Gastrocnemius medialis (tissue), 4 donors: ENCODE measurements at regions not wholly inside any gene's neighbourhood (a gene's known extent, or its start where the extent isn't known, plus 50 kb on each side); places are given as distances from the start of the nearest gene placed in this dataset.

Experiments
- ATAC-seq, 2 donors: fragments of 150-250 bp; one replicate each; pipeline ENCODE4 v1.9.1; 2016
- DNase-seq, 2 donors: peaks; one replicate each; pipeline ENCODE4 v3.0.0-alpha.2; 2019
- H3K27ac ChIP-seq, 4 donors: fragments of 200-600 bp; sonication (generic); 1 replicate in 1 of 4; 2 replicates in 3 of 4; pipeline ENCODE4 v1.5.1; 2016 to 2018; ENCODE audit warnings: mild to moderate bottlenecking in 2 of 4, moderate library complexity in 1 of 4
- H3K27me3 ChIP-seq, 3 donors: fragments of 200-600 bp; sonication (generic) in 2 of 3; 1 replicate in 1 of 3; 2 replicates in 2 of 3; pipeline versions ENCODE4 v1.5.1 to v1.6.0; 2016 to 2019; ENCODE audit warnings: mild to moderate bottlenecking in 1 of 3, moderate library complexity in 1 of 3
- H3K36me3 ChIP-seq, 2 donors: fragments of 200-600 bp; sonication (generic) in 1 of 2; one replicate each; pipeline ENCODE4 v1.5.1; 2017 to 2018
- H3K4me1 ChIP-seq, 2 donors: fragments of 200-600 bp; sonication (generic) in 1 of 2; one replicate each; pipeline ENCODE4 v1.5.1; 2016 to 2017; ENCODE audit warnings: mild to moderate bottlenecking in 2 of 2
- H3K4me3 ChIP-seq, 4 donors: fragments of 200-600 bp; sonication (generic) in 3 of 4; 1 replicate in 1 of 4; 2 replicates in 3 of 4; pipeline ENCODE4 v1.5.1; 2016 to 2019; ENCODE audit warnings: mild to moderate bottlenecking in 2 of 4
- H3K9me3 ChIP-seq, 3 donors: fragments of 200-600 bp; sonication (generic) in 2 of 3; 1 replicate in 1 of 3; 2 replicates in 2 of 3; pipeline ENCODE4 v1.5.1; 2016 to 2019
- CTCF ChIP-seq, 5 experiments: fragments of 450-650 bp in 3 of 5; fragments of 200-600 bp in 2 of 5; sonication (generic) in 2 of 5; IDR thresholded peaks in 4 of 5; conservative IDR thresholded peaks in 1 of 5; 1 replicate in 4 of 5; 2 replicates in 1 of 5; pipeline ENCODE4 v1.5.1; 2016 to 2019; ENCODE audit warnings: antibody characterized with exemption in 5 of 5, mild to moderate bottlenecking in 3 of 5, moderate library complexity in 3 of 5
- POLR2A ChIP-seq, 2 donors: fragments of 450-650 bp; IDR thresholded peaks; one replicate each; pipeline ENCODE4 v1.6.1; 2017; ENCODE audit warnings: antibody characterized with exemption in 2 of 2, mild to moderate bottlenecking in 2 of 2, moderate library complexity in 2 of 2
- in situ Hi-C, 4 donors: fragments of 200-750 bp; cut with MboI; loops; one replicate each; pipeline versions ENCODE4 v1.15.0 to v1.8.0; 2017; ENCODE audit warnings: low sequenced_read_pairs in 4 of 4
- intact Hi-C: fragments of 100-400 bp; cut with DNase I; formaldehyde crosslinking; loops from one replicate; pipeline ENCODE4 v1.15.1; 2023; ENCODE audit warnings: low total_unique reads

GRCh38 chr6:102407886-102408741 is 1014.6 kb downstream of the GRIK2 start:
- H3K27me3 ChIP-seq, result no peaks in the 10 kb centered on the region
- no peaks in the 10 kb centered on the region for H3K4me1 ChIP-seq
- ATAC-seq, result no peak
- no peak overlapping the region for H3K4me3 ChIP-seq
- no peaks in the 10 kb centered on the region for H3K36me3 ChIP-seq
- TF ChIP-seq CTCF (IDR thresholded peaks at IDR 0.05 in 4 of 5, conservative IDR thresholded peaks at IDR 0.05 in 1 of 5) (no peak), POLR2A (IDR thresholded peaks at IDR 0.05) (no peak)
- in situ Hi-C loops, result no loop called here
- intact Hi-C loops, result no loop called here
- no peak overlapping the region for H3K27ac ChIP-seq
- DNase-seq, result no peak
- H3K9me3 ChIP-seq, result no peaks in the 10 kb centered on the region

GRCh38 chr6:102405860-102406259 is 1012.4 kb downstream of the GRIK2 start:
- no peaks in the 10 kb centered on the region for H3K9me3 ChIP-seq
- in situ Hi-C loops (no loop called here), intact Hi-C loops (no loop called here)
- no peak overlapping the region for H3K27ac ChIP-seq
- H3K4me3 ChIP-seq, result no peak overlapping the region
- no peaks in the 10 kb centered on the region for H3K27me3 ChIP-seq
- DNase-seq (no peak), ATAC-seq (no peak)
- no peaks in the 10 kb centered on the region for H3K36me3 ChIP-seq
- H3K4me1 ChIP-seq, result no peaks in the 10 kb centered on the region
- no peak for TF ChIP-seq POLR2A (IDR thresholded peaks at IDR 0.05)
- no peak for TF ChIP-seq CTCF (IDR thresholded peaks at IDR 0.05 in 4 of 5, conservative IDR thresholded peaks at IDR 0.05 in 1 of 5)

- H3K36me3 ChIP-seq, result no peaks in the 10 kb centered on the region
- no peak overlapping the region for H3K4me3 ChIP-seq
- no peaks in the 10 kb centered on the region for H3K9me3 ChIP-seq
- TF ChIP-seq CTCF (IDR thresholded peaks at IDR 0.05 in 4 of 5, conservative IDR thresholded peaks at IDR 0.05 in 1 of 5) (no peak), POLR2A (IDR thresholded peaks at IDR 0.05) (no peak)
- no peak overlapping the region for H3K27ac ChIP-seq
- no peak for ATAC-seq
- H3K27me3 ChIP-seq, result no peaks in the 10 kb centered on the region
- in situ Hi-C loops, result no loop called here
- H3K4me1 ChIP-seq, result no peaks in the 10 kb centered on the region
- intact Hi-C loops, result no loop called here
- no peak for DNase-seq
These were observed 1009.3 kb downstream of the GRIK2 start for GRCh38 chr6:102402635-102403329.

- DNase-seq, result no peak
- in situ Hi-C loops (no loop called here), intact Hi-C loops (no loop called here)
- no peaks in the 10 kb centered on the region for H3K27me3 ChIP-seq
- no peaks in the 10 kb centered on the region for H3K9me3 ChIP-seq
- H3K36me3 ChIP-seq, result no peaks in the 10 kb centered on the region
- no peaks in the 10 kb centered on the region for H3K4me1 ChIP-seq
- no peak overlapping the region for H3K4me3 ChIP-seq
- no peak for TF ChIP-seq POLR2A (IDR thresholded peaks at IDR 0.05)
- TF ChIP-seq CTCF (IDR thresholded peaks at IDR 0.05 in 4 of 5, conservative IDR thresholded peaks at IDR 0.05 in 1 of 5), result no peak
- no peak overlapping the region for H3K27ac ChIP-seq
- ATAC-seq, result no peak
These were observed 1005.4 kb downstream of the GRIK2 start for GRCh38 chr6:102398788-102399390.
